SK-N-SH (cell line): ENCODE measurements at regions not wholly inside any gene's neighbourhood (a gene's known extent, or its start where the extent isn't known, plus 50 kb on each side); places are given as distances from the start of the nearest gene placed in this dataset.

ENCODE experiments used
- POLR2AphosphoS5 ChIP-seq: IDR thresholded peaks from 2 replicates; pipeline ENCODE4 v1.6.1; 2012; ENCODE audit warnings: low read depth, low read length
- REST ChIP-seq: IDR thresholded peaks from 2 replicates; pipeline ENCODE4 v1.6.1; 2012; ENCODE audit warnings: mild to moderate bottlenecking, low read depth, low read length, moderate library complexity

- TF ChIP-seq REST (no peak), POLR2AphosphoS5 (no peak)
Observed at GRCh38 chr13:54241719-54242118, 1213.1 kb downstream of the OLFM4 start.
